ENCODE measurements at regions not wholly inside any gene's neighbourhood (a gene's known extent, or its start where the extent isn't known, plus 50 kb on each side); places are given as distances from the start of the nearest gene placed in this dataset.
"Not testable (repeated sequence)": the region's sequence is repeated elsewhere in the genome, so short reads cannot be mapped to it uniquely, and the experiment has no call there.

DNA sequence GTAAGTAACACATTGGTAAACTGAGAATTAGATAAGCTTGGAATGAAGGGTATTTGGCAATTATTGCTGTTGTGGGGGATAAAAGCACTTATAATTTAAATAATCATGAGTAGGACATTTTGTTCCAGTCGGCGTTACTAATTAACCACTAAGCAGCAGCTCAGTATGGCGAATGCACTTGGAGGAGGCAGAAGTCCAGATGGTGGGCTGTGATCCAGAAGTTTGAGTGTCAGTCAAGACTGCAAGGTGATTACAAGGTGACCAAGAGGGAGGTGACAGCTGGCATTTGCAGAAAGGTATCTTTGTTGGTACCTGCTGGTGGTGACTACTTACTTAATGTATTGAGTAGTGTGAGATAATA, 643.6 kb upstream of the FAM98A start:
- DNase-seq: no peak

GRCh38 chr2:34241905-34242762, 643.0 kb upstream of the FAM98A start:
- DNase-seq: no peak

- DNase-seq: no peak
Measured at GRCh38 chr2:34239511-34239910, 640.4 kb upstream of the FAM98A start.

- no peak for DNase-seq
Measured at GRCh38 chr2:34234823-34235222, 635.7 kb upstream of the FAM98A start.

GRCh38 chr2:34229998-34230397, 630.9 kb upstream of the FAM98A start:
- no peak for DNase-seq

- no peak for DNase-seq
Measured at GRCh38 chr2:34215174-34215573, 616.1 kb upstream of the FAM98A start.

GRCh38 chr2:34210382-34210781, 611.3 kb upstream of the FAM98A start:
- not testable (repeated sequence) for DNase-seq

- no peak for DNase-seq
Measured at GRCh38 chr2:34204560-34204959, 605.5 kb upstream of the FAM98A start.

GRCh38 chr2:34201099-34201498, 602.0 kb upstream of the FAM98A start:
- no peak for DNase-seq

GRCh38 chr2:34199971-34200370, 600.9 kb upstream of the FAM98A start:
- no peak for DNase-seq

DNA sequence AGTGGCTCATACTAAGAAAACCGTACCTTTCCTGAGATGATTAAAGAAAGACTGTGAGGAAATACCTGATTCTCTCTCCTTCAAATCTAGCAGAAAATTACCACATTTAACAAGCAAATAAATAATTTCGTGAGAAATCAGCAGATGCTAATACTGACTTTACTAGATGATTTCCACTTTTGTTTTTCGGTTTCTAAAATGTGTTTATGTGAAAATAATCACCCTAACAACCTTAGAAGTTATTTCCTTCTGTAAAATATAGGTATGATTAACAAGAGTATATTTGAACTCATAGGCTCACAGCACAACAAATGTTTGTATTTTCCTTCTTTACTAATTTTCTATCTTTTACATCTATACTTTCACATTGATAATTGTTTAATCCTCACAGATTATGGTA, 594.1 kb upstream of the FAM98A start:
- no peak for DNase-seq

- DNase-seq: no peak
Measured at GRCh38 chr2:34188464-34189303, 589.6 kb upstream of the FAM98A start.

- DNase-seq: no peak
Measured at GRCh38 chr2:34179511-34179910, 580.4 kb upstream of the FAM98A start.

GRCh38 chr2:34178482-34178881, 579.4 kb upstream of the FAM98A start:
- no peak for DNase-seq

GRCh38 chr2:34176693-34177092, 577.6 kb upstream of the FAM98A start:
- DNase-seq: no peak

- no peak for DNase-seq
Measured at GRCh38 chr2:34174506-34174905, 575.4 kb upstream of the FAM98A start.

GRCh38 chr2:34162231-34162630, 563.1 kb upstream of the FAM98A start:
- no peak for DNase-seq

- no peak for DNase-seq
Measured at GRCh38 chr2:34161549-34161948, 562.5 kb upstream of the FAM98A start.

DNA sequence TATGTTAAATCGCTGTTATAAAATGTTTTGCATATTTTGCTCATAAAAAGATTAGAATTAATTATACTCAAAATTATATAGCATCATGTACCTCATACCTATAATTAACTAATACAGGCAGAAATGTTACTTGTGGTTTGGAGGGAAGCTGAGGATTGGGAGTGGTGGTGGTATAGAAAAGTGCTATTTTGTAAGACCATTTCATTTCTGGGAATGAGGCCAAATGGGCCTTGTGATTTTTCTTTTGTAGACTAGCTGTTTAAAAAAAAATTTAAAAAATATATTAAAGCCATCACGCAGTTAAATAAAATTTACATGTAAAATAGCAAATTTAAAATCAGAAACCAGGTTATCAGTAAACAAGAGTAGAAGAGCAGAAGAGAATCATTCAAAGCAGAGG, 560.8 kb upstream of the FAM98A start:
- DNase-seq: no peak

DNA sequence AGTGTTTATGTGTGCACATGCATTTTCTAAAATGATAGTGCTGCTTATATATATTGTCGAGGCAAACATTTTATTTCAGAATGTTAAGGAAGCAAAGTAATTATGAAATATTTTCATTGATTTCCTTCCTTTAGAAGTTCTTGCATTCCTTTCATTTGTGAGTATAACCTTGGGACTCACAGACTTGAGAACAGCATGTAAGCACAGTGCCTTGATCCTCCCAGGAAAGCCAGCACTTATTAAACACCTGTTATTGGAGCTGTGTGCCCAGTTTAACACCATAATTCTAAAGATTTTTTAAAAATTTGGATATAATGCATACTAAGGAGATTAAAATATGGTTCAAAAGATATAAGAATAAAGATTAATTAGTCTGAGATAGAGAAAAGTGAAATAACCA, 554.4 kb upstream of the FAM98A start:
- DNase-seq: no peak

DNA sequence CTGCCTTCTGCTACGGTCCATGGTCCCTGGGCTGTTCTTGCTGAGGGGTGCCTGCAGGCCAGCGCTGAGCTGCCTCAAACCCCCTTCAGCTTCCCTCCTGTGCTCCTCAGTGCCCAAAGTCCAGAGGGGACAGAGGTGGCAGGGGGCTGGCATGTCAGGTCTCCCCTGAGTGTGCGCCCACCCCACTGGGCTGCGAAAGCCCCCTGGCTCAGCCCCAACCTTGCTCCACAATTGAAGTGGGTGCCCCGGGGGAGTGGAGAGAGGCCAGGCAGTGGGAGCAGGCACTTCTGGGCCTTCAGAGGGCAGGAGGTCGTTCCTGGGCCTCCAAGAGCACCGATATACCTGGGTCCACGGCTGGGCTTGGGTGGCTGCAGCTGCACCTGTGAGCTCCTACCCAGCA, 548.7 kb upstream of the FAM98A start:
- DNase-seq: no peak

GRCh38 chr2:34143149-34143548, 544.0 kb upstream of the FAM98A start:
- DNase-seq: no peak

- not testable (repeated sequence) for DNase-seq
Measured at GRCh38 chr2:34142531-34143008, 543.5 kb upstream of the FAM98A start.

DNA sequence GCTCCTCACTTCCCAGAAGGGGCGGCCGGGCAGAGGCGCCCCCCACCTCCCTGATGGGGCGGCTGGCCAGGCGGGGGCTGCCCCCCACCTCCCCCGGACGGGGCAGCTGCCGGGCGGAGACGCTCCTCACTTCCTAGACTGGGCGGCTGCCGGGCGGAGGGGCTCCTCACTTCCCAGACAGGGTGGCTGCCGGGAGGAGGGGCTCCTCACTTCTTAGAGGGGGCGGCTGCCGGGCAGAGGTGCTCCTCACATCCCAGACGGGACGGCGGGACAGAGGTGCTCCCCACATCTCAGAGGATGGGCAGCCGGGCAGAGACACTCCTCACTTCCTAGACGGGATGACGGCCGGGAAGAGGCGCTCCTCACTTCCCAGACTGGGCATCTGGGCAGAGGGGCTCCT, 534.0 kb upstream of the FAM98A start:
- DNase-seq: not testable (repeated sequence)
